ENCODE measurements at regions not wholly inside any gene's neighbourhood (a gene's known extent, or its start where the extent isn't known, plus 50 kb on each side); places are given as distances from the start of the nearest gene placed in this dataset.

GRCh38 chr6:95135182-95135581 lies 442.2 kb upstream of the MANEA start:
- Histone ChIP-seq H4K91ac (ENCODE audit: insufficient read depth, low read depth, low read length) (no peak overlapping the region), H3K4me2 (ENCODE audit: low read depth, low read length) (no peak overlapping the region), H3K36me3 (ENCODE audit: control insufficient read depth, insufficient read depth, low read length) (no peaks in the 10 kb centered on the region), H4K8ac (ENCODE audit: low read depth in 2 of 2, low read length in 2 of 2) (no peak overlapping the region), H4K20me1 (ENCODE audit: insufficient read depth, low read length) (no peaks in the 10 kb centered on the region), H3K18ac (ENCODE audit: low read depth, low read length) (no peak overlapping the region), H3K27me3 (ENCODE audit: control insufficient read depth, insufficient read depth, low read length) (no peaks in the 10 kb centered on the region), H2BK15ac (ENCODE audit: low read depth, low read length) (no peak overlapping the region), H2BK120ac (ENCODE audit: low read depth, low read length) (no peak overlapping the region), H3K9ac (ENCODE audit: low read depth, low read length) (no peak overlapping the region), H3K23ac (ENCODE audit: low read depth, low read length) (no peak overlapping the region), H3K4me1 (ENCODE audit: control insufficient read depth, insufficient read depth, low read length) (no peaks in the 10 kb centered on the region), H3K9me3 (ENCODE audit: control insufficient read depth, insufficient read depth, low read length) (no peaks in the 10 kb centered on the region), H2AK9ac (replicated peaks; ENCODE audit: low read depth, low read length, poor library complexity) (no peak overlapping the region), H3K79me1 (ENCODE audit: low read depth in 1 of 2, low read length in 2 of 2) (no peaks in the 10 kb centered on the region), H3K14ac (replicated peaks; ENCODE audit: low read depth, low read length) (no peak overlapping the region), H4K5ac (ENCODE audit: low read depth, low read length) (no peak overlapping the region), H2AFZ (replicated peaks; ENCODE audit: low read length, poor library complexity) (no peak overlapping the region), H3K4me3 (ENCODE audit: insufficient read depth, low read depth, low read length) (no peak overlapping the region), H3K56ac (ENCODE audit: extremely low read depth, insufficient read depth, low read length) (no peak overlapping the region), H3K4ac (ENCODE audit: low read depth, low read length) (no peak overlapping the region), H3K27ac (ENCODE audit: insufficient read depth, low read length) (no peak overlapping the region), H2AK5ac (ENCODE audit: low read depth, low read length) (no peak overlapping the region), H2BK5ac (ENCODE audit: low read depth, low read length, poor library complexity, severe bottlenecking) (no peak overlapping the region), H2BK20ac (ENCODE audit: low read depth, low read length) (no peak overlapping the region), H3K9me1 (ENCODE audit: insufficient read depth, low read length) (no peaks in the 10 kb centered on the region)
- no peak for DNase-seq
- dilution Hi-C loops (cut with HindIII; ENCODE audit: low sequenced_read_pairs, unreplicated experiment), result no loop called here
- BruUV-seq (replicated peaks), result no TSS peak
- ChIA-PET CTCF (no interaction called here), POLR2A (ENCODE audit: unreplicated experiment) (no interaction called here)
- ATAC-seq (ENCODE audit: low read depth), result no peak
- in situ Hi-C loops (cut with MboI; ENCODE audit: low sequenced_read_pairs), result no loop called here
- no CpG with 5 or more reads among the region's 1 CpG for WGBS, 2 experiments (ENCODE audit: extremely low coverage in 2 of 2, insufficient read length in 1 of 2)
- intact Hi-C loops (cut with micrococcal nuclease), result no loop called here
- TF ChIP-seq RFX5 (IDR thresholded peaks at IDR 0.05; ENCODE audit: low read depth, low read length) (no peak), CEBPB (IDR thresholded peaks at IDR 0.05; ENCODE audit: low read depth, low read length) (peak; percentile 60), MXI1 (IDR thresholded peaks at IDR 0.05; ENCODE audit: borderline replicate concordance, low read depth, low read length) (no peak)

Data from IMR-90 (cell line).